Transverse colon (tissue), 4 donors: ENCODE measurements at regions not wholly inside any gene's neighbourhood (a gene's known extent, or its start where the extent isn't known, plus 50 kb on each side); places are given as distances from the start of the nearest gene placed in this dataset.
"Not testable (repeated sequence)": the region's sequence is repeated elsewhere in the genome, so short reads cannot be mapped to it uniquely, and the experiment has no call there.

Source experiments
- DNase-seq: peaks from one replicate; pipeline ENCODE4 v3.0.0-alpha.2; 2019
- H3K27ac ChIP-seq, 4 donors: fragments of 200-600 bp; sonication (generic); 2 replicates each; pipeline ENCODE4 v1.5.1; 2016 to 2018; ENCODE audit warnings: inconsistent platforms in 4 of 4
- H3K27me3 ChIP-seq: fragments of 200-600 bp; sonication (generic); 2 replicates; pipeline ENCODE4 v1.5.1; 2017; ENCODE audit warnings: inconsistent platforms
- H3K36me3 ChIP-seq, 4 donors: fragments of 200-600 bp; sonication (generic); 2 replicates each; pipeline ENCODE4 v1.5.1; 2017 to 2019; ENCODE audit warnings: inconsistent platforms in 4 of 4
- H3K4me1 ChIP-seq, 4 donors: fragments of 200-600 bp; sonication (generic); 2 replicates each; pipeline ENCODE4 v1.5.1; 2017 to 2020; ENCODE audit warnings: inconsistent platforms in 4 of 4
- H3K4me3 ChIP-seq, 4 donors: fragments of 200-600 bp; sonication (generic); 1 replicate in 1 of 4; 2 replicates in 3 of 4; pipeline versions ENCODE4 v1.5.1 to v1.6.1; 2017 to 2019; ENCODE audit warnings: inconsistent platforms in 4 of 4
- H3K9me3 ChIP-seq, 2 donors: fragments of 200-600 bp; sonication (generic); 2 replicates each; pipeline ENCODE4 v1.5.1; 2017 to 2019; ENCODE audit warnings: inconsistent platforms in 2 of 2
- CTCF ChIP-seq, 5 experiments: fragments of 200-600 bp in 3 of 5; fragments of 450-650 bp in 2 of 5; sonication (generic) in 3 of 5; IDR thresholded peaks; 1 replicate in 2 of 5; 2 replicates in 3 of 5; pipeline ENCODE4 v1.5.1; 2016 to 2017; ENCODE audit warnings: antibody characterized with exemption in 5 of 5, inconsistent platforms in 3 of 5, mild to moderate bottlenecking in 2 of 5, moderate library complexity in 1 of 5
- EP300 ChIP-seq: sonication (generic); formaldehyde crosslinking; IDR thresholded peaks from one replicate; pipeline ENCODE4 v1.6.1; 2017; ENCODE audit warnings: antibody characterized with exemption, low read depth
- POLR2A ChIP-seq: fragments of 450-650 bp; IDR thresholded peaks from one replicate; pipeline ENCODE4 v1.6.1; 2016; ENCODE audit warnings: antibody characterized with exemption, mild to moderate bottlenecking, moderate library complexity
- POLR2AphosphoS5 ChIP-seq, 3 donors: sonication (generic); formaldehyde crosslinking; IDR thresholded peaks; one replicate each; pipeline ENCODE4 v1.6.1; 2016; ENCODE audit warnings: antibody characterized with exemption in 3 of 3
- WGBS, 2 donors: methylation state at CpG; one replicate each; pipeline ENCODE4 v1.1.5; 2018; ENCODE audit warnings: low coverage in 1 of 2; 5-methylcytosine and 5-hydroxymethylcytosine counted together
- in situ Hi-C, 4 donors: fragments of 200-750 bp; cut with MboI; loops; one replicate each; pipeline versions ENCODE4 v1.15.0 to v1.15.1; 2017; ENCODE audit warnings: low sequenced_read_pairs in 3 of 4, low pct_ligation_motif_present in 1 of 4, low pct_unique_long_range_greater_than_20kb in 1 of 4
- intact Hi-C: fragments of 100-400 bp; cut with DNase I; formaldehyde crosslinking; loops from one replicate; pipeline ENCODE4 v1.15.1; 2023; ENCODE audit warnings: low total_unique reads

- no peaks in the 10 kb centered on the region for H3K4me1 ChIP-seq
- H3K27me3 ChIP-seq, result no peaks in the 10 kb centered on the region
- no peaks in the 10 kb centered on the region for H3K36me3 ChIP-seq
- H3K4me3 ChIP-seq, result no peak overlapping the region
- TF ChIP-seq CTCF (IDR thresholded peaks at IDR 0.05) (no peak), POLR2AphosphoS5 (IDR thresholded peaks at IDR 0.05) (no peak), POLR2A (no peak), EP300 (no peak)
- in situ Hi-C loops (no loop called here), intact Hi-C loops (no loop called here)
- H3K9me3 ChIP-seq, result no peaks in the 10 kb centered on the region
- DNase-seq, result no peak
- WGBS, 2 donors, result 69 to 77% methylated on average over 2 of the region's 2 CpGs
- no peak overlapping the region for H3K27ac ChIP-seq
Measured at GRCh38 chr11:104678408-104678807, 219.9 kb downstream of the CASP12 start.

DNA sequence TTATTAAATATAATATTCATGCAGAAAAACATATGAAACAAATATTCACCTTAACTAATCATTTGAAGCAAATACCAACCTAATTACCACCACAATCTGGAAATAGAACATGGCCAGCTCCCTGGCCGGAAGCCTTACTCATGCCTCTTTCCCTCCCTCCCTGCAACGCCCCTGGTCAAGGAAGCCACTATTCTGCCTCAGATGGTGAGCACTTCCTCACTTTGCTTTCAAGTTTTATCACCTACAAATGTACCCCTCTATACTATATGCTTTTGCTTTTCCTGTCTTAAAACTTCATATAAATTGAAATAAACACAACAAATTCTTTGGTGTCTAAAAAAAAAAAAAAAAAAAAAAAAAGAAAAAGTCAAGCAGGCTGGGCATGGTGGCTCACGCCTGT, 221.2 kb downstream of the CASP12 start:
- intact Hi-C loops, H3K36me3 ChIP-seq, H3K4me1 ChIP-seq, H3K4me3 ChIP-seq, H3K27ac ChIP-seq, in situ Hi-C loops, DNase-seq, H3K9me3 ChIP-seq, H3K27me3 ChIP-seq: not testable (repeated sequence)
- WGBS, 2 donors, result 100% methylated on average over 1 of the region's 3 CpGs; no CpG with 5 or more reads in 1 of the 2 donors

- no peak overlapping the region for H3K27ac ChIP-seq
- no peak for TF ChIP-seq EP300
- TF ChIP-seq CTCF (IDR thresholded peaks at IDR 0.05), result no peak
- TF ChIP-seq POLR2A, result no peak
- TF ChIP-seq POLR2AphosphoS5 (IDR thresholded peaks at IDR 0.05), result no peak
- in situ Hi-C loops (no loop called here), intact Hi-C loops (no loop called here)
- no peaks in the 10 kb centered on the region for H3K36me3 ChIP-seq
- no peaks in the 10 kb centered on the region for H3K9me3 ChIP-seq
- no peaks in the 10 kb centered on the region for H3K27me3 ChIP-seq
- no peak for DNase-seq
- no peak overlapping the region for H3K4me3 ChIP-seq
- no peaks in the 10 kb centered on the region for H3K4me1 ChIP-seq
Measured at GRCh38 chr11:104672897-104673296, 225.4 kb downstream of the CASP12 start.

GRCh38 chr11:104668797-104669463, 229.3 kb downstream of the CASP12 start:
- 76% methylated on average over 5 of the region's 5 CpGs for WGBS, 2 donors
- intact Hi-C loops, result no loop called here
- no peak for DNase-seq
- Histone ChIP-seq H3K9me3 (no peaks in the 10 kb centered on the region), H3K27me3 (no peaks in the 10 kb centered on the region), H3K4me3 (no peak overlapping the region), H3K4me1 (no peaks in the 10 kb centered on the region), H3K27ac (no peak overlapping the region), H3K36me3 (no peaks in the 10 kb centered on the region)
- TF ChIP-seq POLR2AphosphoS5 (IDR thresholded peaks at IDR 0.05) (no peak), EP300 (no peak), CTCF (IDR thresholded peaks at IDR 0.05) (no peak), POLR2A (no peak)
- in situ Hi-C loops, result no loop called here

DNA sequence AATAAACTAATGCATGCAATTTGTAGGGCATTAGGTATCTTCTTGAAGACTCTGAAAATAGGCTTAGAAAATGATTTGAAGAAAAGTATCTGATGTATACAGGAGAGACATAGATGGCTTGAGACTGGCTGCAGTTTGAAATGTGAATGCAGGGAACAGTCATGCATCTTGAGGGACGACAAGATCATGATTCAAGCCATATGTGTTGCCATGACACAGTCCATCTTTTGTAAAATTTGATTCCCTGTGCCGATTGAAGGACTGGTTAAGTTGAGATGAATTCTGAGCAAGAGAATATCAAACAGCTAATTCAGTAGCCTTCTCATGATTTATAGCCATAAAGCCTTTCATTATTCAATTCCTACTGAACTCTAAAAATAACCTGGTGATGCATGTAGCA, 231.6 kb downstream of the CASP12 start:
- in situ Hi-C loops, result no loop called here
- TF ChIP-seq POLR2A (no peak), CTCF (IDR thresholded peaks at IDR 0.05) (no peak), POLR2AphosphoS5 (IDR thresholded peaks at IDR 0.05) (no peak), EP300 (no peak)
- H3K4me3 ChIP-seq, result no peak overlapping the region
- H3K36me3 ChIP-seq, result no peaks in the 10 kb centered on the region
- H3K9me3 ChIP-seq, result no peaks in the 10 kb centered on the region
- DNase-seq, result no peak
- intact Hi-C loops, result no loop called here
- H3K27me3 ChIP-seq, result no peaks in the 10 kb centered on the region
- H3K4me1 ChIP-seq, result no peaks in the 10 kb centered on the region
- no peak overlapping the region for H3K27ac ChIP-seq
- WGBS, 2 donors, result 59 to 62% methylated on average over 2 of the region's 2 CpGs
